Hematopoietic multipotent progenitor cell (in vitro differentiated cells): ENCODE measurements at regions not wholly inside any gene's neighbourhood (a gene's known extent, or its start where the extent isn't known, plus 50 kb on each side); places are given as distances from the start of the nearest gene placed in this dataset.

ENCODE experiments used
- DNase-seq, 3 donors: peaks; one replicate each; pipeline ENCODE4 v3.0.0-alpha.2; 2011 to 2015; ENCODE audit warnings: low read depth in 2 of 3, low spot score in 2 of 3

GRCh38 chr2:126175222-126175621 is 480.7 kb upstream of the GYPC start:
- no peak for DNase-seq

GRCh38 chr2:126177479-126177878 is 478.5 kb upstream of the GYPC start:
- DNase-seq: no peak

GRCh38 chr2:126187668-126188067 is 468.3 kb upstream of the GYPC start:
- no peak for DNase-seq

- no peak for DNase-seq
Measured at GRCh38 chr2:126189527-126189926, 466.4 kb upstream of the GYPC start.

- no peak for DNase-seq
Measured at GRCh38 chr2:126200538-126200937, 455.4 kb upstream of the GYPC start.

GRCh38 chr2:126208266-126208665 is 447.7 kb upstream of the GYPC start:
- DNase-seq: no peak

GRCh38 chr2:126212735-126213134 is 443.2 kb upstream of the GYPC start:
- no peak for DNase-seq

- no peak for DNase-seq
Measured at GRCh38 chr2:126219081-126219480, 436.9 kb upstream of the GYPC start.

GRCh38 chr2:126220331-126220730 is 435.6 kb upstream of the GYPC start:
- no peak for DNase-seq

GRCh38 chr2:126221506-126221905 is 434.5 kb upstream of the GYPC start:
- DNase-seq: no peak

GRCh38 chr2:126222278-126222677 is 433.7 kb upstream of the GYPC start:
- no peak for DNase-seq

- DNase-seq: no peak
Measured at GRCh38 chr2:126224776-126225175, 431.2 kb upstream of the GYPC start.

GRCh38 chr2:126227250-126227649 is 428.7 kb upstream of the GYPC start:
- DNase-seq: peak in 1 of 3 donors; percentile 4

GRCh38 chr2:126228531-126228930 is 427.4 kb upstream of the GYPC start:
- no peak for DNase-seq

- no peak for DNase-seq
Measured at GRCh38 chr2:126238251-126238650, 417.7 kb upstream of the GYPC start.

- no peak for DNase-seq
Measured at GRCh38 chr2:126239320-126239955, 416.5 kb upstream of the GYPC start.

- no peak for DNase-seq
Measured at GRCh38 chr2:126241001-126241400, 415.0 kb upstream of the GYPC start.

- DNase-seq: no peak
Measured at GRCh38 chr2:126241411-126241810, 414.5 kb upstream of the GYPC start.

GRCh38 chr2:126244937-126245336 is 411.0 kb upstream of the GYPC start:
- peak in 2 of 3 donors; percentile 27 to 41 for DNase-seq

GRCh38 chr2:126253669-126254068 is 402.3 kb upstream of the GYPC start:
- DNase-seq: no peak

- no peak for DNase-seq
Measured at GRCh38 chr2:126264625-126265024, 391.3 kb upstream of the GYPC start.

- DNase-seq: no peak
Measured at GRCh38 chr2:126269911-126270310, 386.0 kb upstream of the GYPC start.

- DNase-seq: no peak
Measured at GRCh38 chr2:126270587-126270986, 385.4 kb upstream of the GYPC start.
